Gastrocnemius medialis (tissue), 4 donors: ENCODE measurements at regions not wholly inside any gene's neighbourhood (a gene's known extent, or its start where the extent isn't known, plus 50 kb on each side); places are given as distances from the start of the nearest gene placed in this dataset.

Source experiments
- ATAC-seq, 2 donors: fragments of 150-250 bp; one replicate each; pipeline ENCODE4 v1.9.1; 2016
- DNase-seq, 2 donors: peaks; one replicate each; pipeline ENCODE4 v3.0.0-alpha.2; 2019
- H3K27ac ChIP-seq, 4 donors: fragments of 200-600 bp; sonication (generic); 1 replicate in 1 of 4; 2 replicates in 3 of 4; pipeline ENCODE4 v1.5.1; 2016 to 2018; ENCODE audit warnings: mild to moderate bottlenecking in 2 of 4, moderate library complexity in 1 of 4
- H3K27me3 ChIP-seq, 3 donors: fragments of 200-600 bp; sonication (generic) in 2 of 3; 1 replicate in 1 of 3; 2 replicates in 2 of 3; pipeline versions ENCODE4 v1.5.1 to v1.6.0; 2016 to 2019; ENCODE audit warnings: mild to moderate bottlenecking in 1 of 3, moderate library complexity in 1 of 3
- H3K36me3 ChIP-seq, 2 donors: fragments of 200-600 bp; sonication (generic) in 1 of 2; one replicate each; pipeline ENCODE4 v1.5.1; 2017 to 2018
- H3K4me1 ChIP-seq, 2 donors: fragments of 200-600 bp; sonication (generic) in 1 of 2; one replicate each; pipeline ENCODE4 v1.5.1; 2016 to 2017; ENCODE audit warnings: mild to moderate bottlenecking in 2 of 2
- H3K4me3 ChIP-seq, 4 donors: fragments of 200-600 bp; sonication (generic) in 3 of 4; 1 replicate in 1 of 4; 2 replicates in 3 of 4; pipeline ENCODE4 v1.5.1; 2016 to 2019; ENCODE audit warnings: mild to moderate bottlenecking in 2 of 4
- H3K9me3 ChIP-seq, 3 donors: fragments of 200-600 bp; sonication (generic) in 2 of 3; 1 replicate in 1 of 3; 2 replicates in 2 of 3; pipeline ENCODE4 v1.5.1; 2016 to 2019
- POLR2A ChIP-seq, 2 donors: fragments of 450-650 bp; IDR thresholded peaks; one replicate each; pipeline ENCODE4 v1.6.1; 2017; ENCODE audit warnings: antibody characterized with exemption in 2 of 2, mild to moderate bottlenecking in 2 of 2, moderate library complexity in 2 of 2
- in situ Hi-C, 4 donors: fragments of 200-750 bp; cut with MboI; loops; one replicate each; pipeline versions ENCODE4 v1.15.0 to v1.8.0; 2017; ENCODE audit warnings: low sequenced_read_pairs in 4 of 4
- intact Hi-C: fragments of 100-400 bp; cut with DNase I; formaldehyde crosslinking; loops from one replicate; pipeline ENCODE4 v1.15.1; 2023; ENCODE audit warnings: low total_unique reads
- TF ChIP-seq, protein P1 (sequence below), 5 experiments: fragments of 450-650 bp in 3 of 5; fragments of 200-600 bp in 2 of 5; sonication (generic) in 2 of 5; IDR thresholded peaks in 4 of 5; conservative IDR thresholded peaks in 1 of 5; 1 replicate in 4 of 5; 2 replicates in 1 of 5; pipeline ENCODE4 v1.5.1; 2016 to 2019; ENCODE audit warnings: antibody characterized with exemption in 5 of 5, mild to moderate bottlenecking in 3 of 5, moderate library complexity in 3 of 5

- no peaks in the 10 kb centered on the region for H3K27me3 ChIP-seq
- TF ChIP-seq, protein P1, sequence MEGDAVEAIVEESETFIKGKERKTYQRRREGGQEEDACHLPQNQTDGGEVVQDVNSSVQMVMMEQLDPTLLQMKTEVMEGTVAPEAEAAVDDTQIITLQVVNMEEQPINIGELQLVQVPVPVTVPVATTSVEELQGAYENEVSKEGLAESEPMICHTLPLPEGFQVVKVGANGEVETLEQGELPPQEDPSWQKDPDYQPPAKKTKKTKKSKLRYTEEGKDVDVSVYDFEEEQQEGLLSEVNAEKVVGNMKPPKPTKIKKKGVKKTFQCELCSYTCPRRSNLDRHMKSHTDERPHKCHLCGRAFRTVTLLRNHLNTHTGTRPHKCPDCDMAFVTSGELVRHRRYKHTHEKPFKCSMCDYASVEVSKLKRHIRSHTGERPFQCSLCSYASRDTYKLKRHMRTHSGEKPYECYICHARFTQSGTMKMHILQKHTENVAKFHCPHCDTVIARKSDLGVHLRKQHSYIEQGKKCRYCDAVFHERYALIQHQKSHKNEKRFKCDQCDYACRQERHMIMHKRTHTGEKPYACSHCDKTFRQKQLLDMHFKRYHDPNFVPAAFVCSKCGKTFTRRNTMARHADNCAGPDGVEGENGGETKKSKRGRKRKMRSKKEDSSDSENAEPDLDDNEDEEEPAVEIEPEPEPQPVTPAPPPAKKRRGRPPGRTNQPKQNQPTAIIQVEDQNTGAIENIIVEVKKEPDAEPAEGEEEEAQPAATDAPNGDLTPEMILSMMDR (IDR thresholded peaks at IDR 0.05 in 4 of 5, conservative IDR thresholded peaks at IDR 0.05 in 1 of 5), result no peak
- TF ChIP-seq POLR2A (IDR thresholded peaks at IDR 0.05), result no peak
- DNase-seq (no peak), ATAC-seq (no peak)
- no peaks in the 10 kb centered on the region for H3K36me3 ChIP-seq
- H3K4me3 ChIP-seq, result no peak overlapping the region
- intact Hi-C loops, result no loop called here
- no peaks in the 10 kb centered on the region for H3K4me1 ChIP-seq
- no peak overlapping the region for H3K27ac ChIP-seq
- in situ Hi-C loops, result no loop called here
- H3K9me3 ChIP-seq, result no peaks in the 10 kb centered on the region
Observed at GRCh38 chr18:77482190-77483085, 232.8 kb downstream of the GALR1 start.

DNA sequence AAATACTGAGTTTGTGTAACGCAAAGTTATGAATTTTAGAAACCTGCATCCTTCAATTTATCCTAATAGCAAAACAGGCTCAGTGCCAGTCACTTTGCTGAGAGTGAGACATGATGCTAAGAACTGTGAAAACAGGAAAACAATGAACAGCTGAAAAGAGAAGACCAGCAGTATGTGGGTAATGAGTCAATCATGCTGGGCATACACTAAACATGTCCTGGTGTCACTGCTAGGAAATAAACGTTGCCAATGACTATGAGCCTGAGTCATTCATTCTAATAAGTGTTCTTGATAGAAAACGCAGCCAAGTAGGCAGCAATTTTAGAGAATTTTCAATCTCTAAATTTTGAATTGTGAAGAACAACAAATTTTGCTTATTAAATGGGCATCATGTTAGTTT lies 237.3 kb downstream of the GALR1 start:
- H3K36me3 ChIP-seq, result no peaks in the 10 kb centered on the region
- no peak overlapping the region for H3K27ac ChIP-seq
- H3K27me3 ChIP-seq, result no peaks in the 10 kb centered on the region
- in situ Hi-C loops, result no loop called here
- ATAC-seq, result no peak
- H3K4me1 ChIP-seq, result no peaks in the 10 kb centered on the region
- TF ChIP-seq POLR2A (IDR thresholded peaks at IDR 0.05), result no peak
- TF ChIP-seq, protein P1 (IDR thresholded peaks at IDR 0.05 in 4 of 5, conservative IDR thresholded peaks at IDR 0.05 in 1 of 5), result no peak
- DNase-seq, result no peak
- intact Hi-C loops, result no loop called here
- H3K4me3 ChIP-seq, result no peak overlapping the region
- no peaks in the 10 kb centered on the region for H3K9me3 ChIP-seq

GRCh38 chr18:77487951-77488740 lies 238.5 kb downstream of the GALR1 start:
- H3K9me3 ChIP-seq, result no peaks in the 10 kb centered on the region
- no peak for DNase-seq
- ATAC-seq, result no peak
- TF ChIP-seq, protein P1 (IDR thresholded peaks at IDR 0.05 in 4 of 5, conservative IDR thresholded peaks at IDR 0.05 in 1 of 5), result no peak
- TF ChIP-seq POLR2A (IDR thresholded peaks at IDR 0.05), result no peak
- in situ Hi-C loops (no loop called here), intact Hi-C loops (no loop called here)
- H3K27me3 ChIP-seq, result no peaks in the 10 kb centered on the region
- H3K27ac ChIP-seq, result no peak overlapping the region
- H3K36me3 ChIP-seq, result no peaks in the 10 kb centered on the region
- H3K4me3 ChIP-seq, result no peak overlapping the region
- H3K4me1 ChIP-seq, result no peaks in the 10 kb centered on the region

DNA sequence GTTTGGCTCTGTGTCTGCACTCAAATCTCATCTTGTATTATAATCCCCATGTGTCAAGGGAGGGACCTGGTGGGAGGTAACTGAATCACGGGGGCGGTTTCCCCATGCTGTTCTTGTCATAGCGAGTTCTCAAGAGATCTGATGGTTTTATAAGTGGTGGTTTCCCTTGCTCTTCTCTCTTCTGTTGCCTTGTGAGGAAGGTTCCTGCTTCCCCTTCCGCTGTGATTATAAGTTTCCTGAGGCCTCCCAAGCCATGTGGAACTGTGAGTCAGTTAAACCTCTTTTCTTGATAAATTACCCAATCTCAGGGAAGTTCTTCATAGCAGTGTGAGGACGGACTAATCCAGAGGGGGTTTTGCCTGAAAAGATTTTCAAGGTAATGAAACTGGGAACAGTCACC lies 245.4 kb downstream of the GALR1 start:
- Histone ChIP-seq H3K36me3 (no peaks in the 10 kb centered on the region), H3K4me3 (no peak overlapping the region), H3K9me3 (no peaks in the 10 kb centered on the region), H3K27ac (no peak overlapping the region), H3K4me1 (no peaks in the 10 kb centered on the region), H3K27me3 (no peaks in the 10 kb centered on the region)
- intact Hi-C loops (no loop called here), in situ Hi-C loops (no loop called here)
- DNase-seq, result no peak
- ATAC-seq, result no peak
- TF ChIP-seq, protein P1 (IDR thresholded peaks at IDR 0.05 in 4 of 5, conservative IDR thresholded peaks at IDR 0.05 in 1 of 5), result no peak
- no peak for TF ChIP-seq POLR2A (IDR thresholded peaks at IDR 0.05)
